CD8-positive, alpha-beta memory T cell (primary cell): ENCODE measurements at regions not wholly inside any gene's neighbourhood (a gene's known extent, or its start where the extent isn't known, plus 50 kb on each side); places are given as distances from the start of the nearest gene placed in this dataset.

Experiments used
- CTCF ChIA-PET: fragments of 350-600 bp; sonication (Branson Sonifier 250); formaldehyde crosslinking; loops from one replicate; lab custom pipeline; 2021; ENCODE audit warnings: antibody characterized with exemption; lab: Charles Lee
- POLR2A ChIA-PET: fragments of 350-600 bp; sonication (Branson Sonifier 250); formaldehyde crosslinking; loops from one replicate; lab custom pipeline; 2021; ENCODE audit warnings: antibody characterized with exemption; lab: Charles Lee
- DNase-seq, 5 donors: peaks; one replicate each; pipeline versions ENCODE4 v3.0.0 to v3.0.0-alpha.2; 2020 to 2022; ENCODE audit warnings: mixed read lengths in 1 of 5
- H3K27ac ChIP-seq: one replicate; pipeline ENCODE4 v1.7.0; 2013; ENCODE audit warnings: low read depth, mild to moderate bottlenecking, low read length, moderate library complexity
- H3K27me3 ChIP-seq: 2 replicates; pipeline ENCODE4 v1.7.0; 2013; ENCODE audit warnings: low read length, mild to moderate bottlenecking; ENCODE audit not compliant: insufficient read depth, poor library complexity, severe bottlenecking
- H3K36me3 ChIP-seq: 2 replicates; pipeline ENCODE4 v1.7.0; 2013; ENCODE audit warnings: mild to moderate bottlenecking, low read length, moderate library complexity; ENCODE audit not compliant: insufficient read depth
- H3K4me1 ChIP-seq: 2 replicates; pipeline ENCODE4 v1.7.0; 2013; ENCODE audit warnings: mild to moderate bottlenecking, low read length, moderate library complexity; ENCODE audit not compliant: insufficient read depth
- H3K4me3 ChIP-seq: 2 replicates; pipeline ENCODE4 v1.7.0; 2013; ENCODE audit warnings: mild to moderate bottlenecking, low read length
- H3K9me3 ChIP-seq: 2 replicates; pipeline ENCODE4 v1.7.0; 2013; ENCODE audit warnings: mild to moderate bottlenecking, low read length
- H3K27ac Mint-ChIP-seq, 8 donors: one replicate each; pipeline ENCODE4 v1.8.0; 2020 to 2021; ENCODE audit warnings: mixed read lengths in 8 of 8, mild to moderate bottlenecking in 6 of 8, inconsistent platforms in 3 of 8, moderate library complexity in 3 of 8
- H3K27me3 Mint-ChIP-seq, 2 donors: one replicate each; pipeline ENCODE4 v1.8.0; 2020 to 2021; ENCODE audit warnings: mixed read lengths in 2 of 2, mild to moderate bottlenecking in 1 of 2, moderate library complexity in 1 of 2
- H3K36me3 Mint-ChIP-seq, 3 donors: one replicate each; pipeline ENCODE4 v1.8.0; 2020 to 2021; ENCODE audit warnings: mixed read lengths in 3 of 3, inconsistent platforms in 1 of 3, mild to moderate bottlenecking in 1 of 3
- H3K4me1 Mint-ChIP-seq, 3 donors: one replicate each; pipeline ENCODE4 v1.8.0; 2020 to 2021; ENCODE audit warnings: mixed read lengths in 3 of 3, inconsistent platforms in 1 of 3, mild to moderate bottlenecking in 1 of 3
- H3K4me3 Mint-ChIP-seq, 7 donors: one replicate each; pipeline ENCODE4 v1.8.0; 2020 to 2021; ENCODE audit warnings: mixed read lengths in 7 of 7, mild to moderate bottlenecking in 6 of 7, moderate library complexity in 4 of 7, inconsistent platforms in 2 of 7
- H3K9me3 Mint-ChIP-seq, 5 donors: one replicate each; pipeline ENCODE4 v1.8.0; 2020 to 2022; ENCODE audit warnings: mixed read lengths in 5 of 5, mild to moderate bottlenecking in 3 of 5, moderate library complexity in 2 of 5, inconsistent platforms in 1 of 5

GRCh38 chr3:124297062-124297980 lies 305.4 kb upstream of the ROPN1 start:
- DNase-seq: no peak
- H3K4me1 ChIP-seq: no peaks in the 10 kb centered on the region
- no peak overlapping the region for H3K27ac ChIP-seq
- H3K9me3 Mint-ChIP-seq: peaks cover 0 to under 1% (median 0%) of the 10 kb centered on the region in 5 donors
- peaks cover 6 to 15% of the 10 kb centered on the region in 2 donors for H3K27me3 Mint-ChIP-seq
- ChIA-PET CTCF (no interaction called here), POLR2A (no interaction called here)
- H3K27me3 ChIP-seq: no peaks in the 10 kb centered on the region
- H3K4me1 Mint-ChIP-seq: no peaks in the 10 kb centered on the region
- H3K36me3 Mint-ChIP-seq: no peaks in the 10 kb centered on the region
- H3K9me3 ChIP-seq: no peaks in the 10 kb centered on the region
- no peaks in the 10 kb centered on the region for H3K36me3 ChIP-seq
- no peak overlapping the region for H3K27ac Mint-ChIP-seq
- H3K4me3 ChIP-seq: no peak overlapping the region
- H3K4me3 Mint-ChIP-seq: no peak overlapping the region

GRCh38 chr3:124298301-124298700 lies 306.4 kb upstream of the ROPN1 start:
- Histone ChIP-seq H3K36me3 (no peaks in the 10 kb centered on the region), H3K4me3 (no peak overlapping the region), H3K27me3 (no peaks in the 10 kb centered on the region), H3K27ac (no peak overlapping the region), H3K9me3 (no peaks in the 10 kb centered on the region), H3K4me1 (no peaks in the 10 kb centered on the region)
- Mint-ChIP-seq H3K4me3 (no peak overlapping the region), H3K36me3 (no peaks in the 10 kb centered on the region), H3K4me1 (no peaks in the 10 kb centered on the region), H3K9me3 (no peaks in the 10 kb centered on the region), H3K27ac (no peak overlapping the region), H3K27me3 (peaks cover 6 to 15% of the 10 kb centered on the region in 2 donors)
- ChIA-PET POLR2A (no interaction called here), CTCF (no interaction called here)
- DNase-seq: no peak

GRCh38 chr3:124298951-124299350 lies 307.0 kb upstream of the ROPN1 start:
- H3K4me3 Mint-ChIP-seq: no peak overlapping the region
- Histone ChIP-seq H3K9me3 (no peaks in the 10 kb centered on the region), H3K36me3 (no peaks in the 10 kb centered on the region), H3K4me3 (no peak overlapping the region), H3K4me1 (no peaks in the 10 kb centered on the region), H3K27me3 (no peaks in the 10 kb centered on the region), H3K27ac (no peak overlapping the region)
- no peaks in the 10 kb centered on the region for H3K36me3 Mint-ChIP-seq
- peaks cover 6 to 15% of the 10 kb centered on the region in 2 donors for H3K27me3 Mint-ChIP-seq
- DNase-seq: no peak
- CTCF ChIA-PET: no interaction called here
- POLR2A ChIA-PET: no interaction called here
- no peak overlapping the region for H3K27ac Mint-ChIP-seq
- no peaks in the 10 kb centered on the region for H3K4me1 Mint-ChIP-seq
- peaks cover 0 to 2% (median 0%) of the 10 kb centered on the region in 5 donors for H3K9me3 Mint-ChIP-seq

GRCh38 chr3:124299831-124300230 lies 307.9 kb upstream of the ROPN1 start:
- H3K4me3 ChIP-seq: no peak overlapping the region
- no peaks in the 10 kb centered on the region for H3K27me3 ChIP-seq
- H3K4me1 Mint-ChIP-seq: no peaks in the 10 kb centered on the region
- no peaks in the 10 kb centered on the region for H3K36me3 ChIP-seq
- H3K27me3 Mint-ChIP-seq: peaks cover 6 to 15% of the 10 kb centered on the region in 2 donors
- H3K36me3 Mint-ChIP-seq: no peaks in the 10 kb centered on the region
- H3K4me3 Mint-ChIP-seq: no peak overlapping the region
- no peak overlapping the region for H3K27ac Mint-ChIP-seq
- H3K9me3 Mint-ChIP-seq: peaks cover 0 to 4% (median 0%) of the 10 kb centered on the region in 5 donors
- ChIA-PET POLR2A (no interaction called here), CTCF (no interaction called here)
- DNase-seq: no peak
- no peak overlapping the region for H3K27ac ChIP-seq
- H3K9me3 ChIP-seq: no peaks in the 10 kb centered on the region
- H3K4me1 ChIP-seq: no peaks in the 10 kb centered on the region

GRCh38 chr3:124300416-124300815 lies 308.5 kb upstream of the ROPN1 start:
- Mint-ChIP-seq H3K36me3 (no peaks in the 10 kb centered on the region), H3K4me1 (no peaks in the 10 kb centered on the region)

GRCh38 chr3:124303305-124303910 lies 311.5 kb upstream of the ROPN1 start:
- H3K27ac ChIP-seq: no peak overlapping the region
- peaks cover 0 to 3% (median 1%) of the 10 kb centered on the region in 3 donors for H3K36me3 Mint-ChIP-seq
- CTCF ChIA-PET: no interaction called here

More at GRCh38 chr3:124300416-124300815, 308.5 kb upstream of the ROPN1 start:
- H3K27me3 ChIP-seq: no peaks in the 10 kb centered on the region
- no peaks in the 10 kb centered on the region for H3K36me3 ChIP-seq
- POLR2A ChIA-PET: no interaction called here
- peaks cover 6 to 15% of the 10 kb centered on the region in 2 donors for H3K27me3 Mint-ChIP-seq
- no peak overlapping the region for H3K27ac ChIP-seq
- no peak overlapping the region for H3K4me3 ChIP-seq
- peaks cover 0 to 8% (median 2%) of the 10 kb centered on the region in 5 donors for H3K9me3 Mint-ChIP-seq
- H3K4me3 Mint-ChIP-seq: no peak overlapping the region
- H3K4me1 ChIP-seq: no peaks in the 10 kb centered on the region
- no peak for DNase-seq
- no peaks in the 10 kb centered on the region for H3K9me3 ChIP-seq
- CTCF ChIA-PET: no interaction called here
- H3K27ac Mint-ChIP-seq: no peak overlapping the region

GRCh38 chr3:124306665-124307064 lies 314.7 kb upstream of the ROPN1 start:
- Mint-ChIP-seq H3K4me1 (no peaks in the 10 kb centered on the region), H3K27me3 (peaks cover 0 to 3% of the 10 kb centered on the region in 2 donors), H3K4me3 (no peak overlapping the region), H3K36me3 (peaks cover 0 to 3% (median 1%) of the 10 kb centered on the region in 3 donors), H3K9me3 (peaks cover 11 to 36% (median 18%) of the 10 kb centered on the region in 5 donors), H3K27ac (no peak overlapping the region)
- Histone ChIP-seq H3K36me3 (no peaks in the 10 kb centered on the region), H3K4me1 (no peaks in the 10 kb centered on the region), H3K4me3 (no peak overlapping the region), H3K27ac (no peak overlapping the region), H3K27me3 (no peaks in the 10 kb centered on the region), H3K9me3 (no peaks in the 10 kb centered on the region)
- CTCF ChIA-PET: no interaction called here
- POLR2A ChIA-PET: no interaction called here
- DNase-seq: no peak

More at GRCh38 chr3:124303305-124303910, 311.5 kb upstream of the ROPN1 start:
- no peaks in the 10 kb centered on the region for H3K36me3 ChIP-seq
- DNase-seq: no peak
- no peak overlapping the region for H3K4me3 ChIP-seq
- H3K27ac Mint-ChIP-seq: no peak overlapping the region
- no peak overlapping the region for H3K4me3 Mint-ChIP-seq
- POLR2A ChIA-PET: no interaction called here
- H3K9me3 Mint-ChIP-seq: peaks cover 11 to 29% (median 16%) of the 10 kb centered on the region in 5 donors
- peaks cover 2 to 9% of the 10 kb centered on the region in 2 donors for H3K27me3 Mint-ChIP-seq
- no peaks in the 10 kb centered on the region for H3K4me1 Mint-ChIP-seq
- H3K9me3 ChIP-seq: no peaks in the 10 kb centered on the region
- no peaks in the 10 kb centered on the region for H3K27me3 ChIP-seq
- no peaks in the 10 kb centered on the region for H3K4me1 ChIP-seq

- Mint-ChIP-seq H3K4me3 (no peak overlapping the region), H3K4me1 (no peaks in the 10 kb centered on the region), H3K27ac (no peak overlapping the region), H3K27me3 (peaks cover 1 to 3% of the 10 kb centered on the region in 2 donors), H3K36me3 (no peaks in the 10 kb centered on the region), H3K9me3 (peaks cover 0 to 5% (median 2%) of the 10 kb centered on the region in 5 donors)
- Histone ChIP-seq H3K9me3 (no peaks in the 10 kb centered on the region), H3K4me3 (no peak overlapping the region), H3K27me3 (no peaks in the 10 kb centered on the region), H3K27ac (no peak overlapping the region), H3K4me1 (no peaks in the 10 kb centered on the region), H3K36me3 (no peaks in the 10 kb centered on the region)
- POLR2A ChIA-PET: no interaction called here
- CTCF ChIA-PET: no interaction called here
- no peak for DNase-seq
Measured at GRCh38 chr3:124313621-124314020, 321.7 kb upstream of the ROPN1 start.
